GM23248 (cell line): ENCODE measurements at regions not wholly inside any gene's neighbourhood (a gene's known extent, or its start where the extent isn't known, plus 50 kb on each side); places are given as distances from the start of the nearest gene placed in this dataset.

Source experiments
- EZH2 ChIP-seq: fragments of 200-600 bp; sonication (generic); IDR thresholded peaks from 2 replicates; pipeline ENCODE4 v1.6.1; 2018; ENCODE audit warnings: antibody characterized with exemption, mild to moderate bottlenecking; ENCODE audit not compliant: insufficient read depth, poor library complexity, severe bottlenecking
- EZH2phosphoT487 ChIP-seq: fragments of 200-600 bp; sonication (generic); IDR thresholded peaks from 2 replicates; pipeline ENCODE4 v1.6.1; 2018; ENCODE audit warnings: antibody characterized with exemption, moderate library complexity, mild to moderate bottlenecking, low read depth; ENCODE audit not compliant: insufficient read depth

DNA sequence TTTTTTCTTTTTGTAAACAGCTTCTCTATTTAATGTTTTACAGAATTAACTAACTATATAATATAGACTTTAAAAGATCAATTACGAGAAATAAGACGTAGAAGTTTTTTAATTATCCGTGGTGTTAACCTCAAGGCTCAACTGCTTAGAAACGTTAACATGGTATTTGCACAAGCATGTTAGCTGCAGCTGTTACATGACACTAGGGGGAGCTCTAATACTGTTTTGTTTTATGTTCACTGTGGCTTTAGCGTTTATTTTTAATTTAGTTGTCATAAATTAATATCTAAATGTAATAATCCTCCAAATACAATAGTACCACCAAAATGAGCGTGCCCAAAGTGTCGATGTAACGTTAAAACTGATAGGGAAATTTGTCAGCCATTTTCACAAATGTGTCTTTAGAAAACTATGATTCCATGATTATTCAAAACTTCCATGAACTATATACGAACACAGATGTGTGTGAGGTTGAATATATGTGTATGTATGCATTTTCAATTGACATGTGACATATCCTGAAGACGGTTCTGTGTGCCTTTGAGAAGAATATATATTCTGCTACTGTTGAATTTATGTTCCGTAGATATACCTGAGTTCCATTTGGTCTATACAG lies 828.8 kb upstream of the MBL2 start:
- TF ChIP-seq EZH2phosphoT487 (no peak), EZH2 (no peak)
